Peyer's patch (tissue), 4 donors: ENCODE measurements at regions not wholly inside any gene's neighbourhood (a gene's known extent, or its start where the extent isn't known, plus 50 kb on each side); places are given as distances from the start of the nearest gene placed in this dataset.

Source experiments
- POLR2A ChIP-seq, 2 donors: fragments of 450-650 bp; IDR thresholded peaks; one replicate each; pipeline ENCODE4 v1.5.1; 2017; ENCODE audit warnings: antibody characterized with exemption in 2 of 2, mild to moderate bottlenecking in 2 of 2, moderate library complexity in 2 of 2
- TF ChIP-seq, protein P1 (sequence below), 6 experiments: fragments of 450-650 bp in 4 of 6; fragments of 200-600 bp in 2 of 6; sonication (generic) in 1 of 6; IDR thresholded peaks; one replicate each; pipeline ENCODE4 v1.5.1; 2017 to 2019; ENCODE audit warnings: antibody characterized with exemption in 6 of 6, mild to moderate bottlenecking in 3 of 6, moderate library complexity in 1 of 6

DNA sequence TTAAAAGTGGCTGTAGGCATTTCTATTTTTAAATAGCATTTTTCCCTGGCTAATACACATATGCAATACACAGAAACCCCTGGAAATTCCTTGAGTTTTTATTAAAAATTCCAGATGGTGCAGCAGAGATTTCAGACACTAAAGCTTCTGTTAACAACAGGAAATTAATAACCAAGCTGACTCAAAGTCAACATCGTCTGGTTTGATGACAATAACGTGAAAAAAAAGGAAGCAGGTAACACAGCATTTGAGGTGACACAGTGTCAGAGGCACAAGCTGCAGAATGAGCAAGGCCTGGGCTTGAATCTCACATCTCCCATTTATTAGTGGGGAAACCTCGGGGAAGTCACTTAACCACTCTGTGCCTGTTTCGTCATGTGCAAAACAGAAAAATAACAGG, 64.6 kb upstream of the GJB5 start:
- TF ChIP-seq, protein P1, sequence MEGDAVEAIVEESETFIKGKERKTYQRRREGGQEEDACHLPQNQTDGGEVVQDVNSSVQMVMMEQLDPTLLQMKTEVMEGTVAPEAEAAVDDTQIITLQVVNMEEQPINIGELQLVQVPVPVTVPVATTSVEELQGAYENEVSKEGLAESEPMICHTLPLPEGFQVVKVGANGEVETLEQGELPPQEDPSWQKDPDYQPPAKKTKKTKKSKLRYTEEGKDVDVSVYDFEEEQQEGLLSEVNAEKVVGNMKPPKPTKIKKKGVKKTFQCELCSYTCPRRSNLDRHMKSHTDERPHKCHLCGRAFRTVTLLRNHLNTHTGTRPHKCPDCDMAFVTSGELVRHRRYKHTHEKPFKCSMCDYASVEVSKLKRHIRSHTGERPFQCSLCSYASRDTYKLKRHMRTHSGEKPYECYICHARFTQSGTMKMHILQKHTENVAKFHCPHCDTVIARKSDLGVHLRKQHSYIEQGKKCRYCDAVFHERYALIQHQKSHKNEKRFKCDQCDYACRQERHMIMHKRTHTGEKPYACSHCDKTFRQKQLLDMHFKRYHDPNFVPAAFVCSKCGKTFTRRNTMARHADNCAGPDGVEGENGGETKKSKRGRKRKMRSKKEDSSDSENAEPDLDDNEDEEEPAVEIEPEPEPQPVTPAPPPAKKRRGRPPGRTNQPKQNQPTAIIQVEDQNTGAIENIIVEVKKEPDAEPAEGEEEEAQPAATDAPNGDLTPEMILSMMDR (IDR thresholded peaks at IDR 0.05) = no peak
- TF ChIP-seq POLR2A (IDR thresholded peaks at IDR 0.05) = no peak
